B cell (primary cell): ENCODE measurements at regions not wholly inside any gene's neighbourhood (a gene's known extent, or its start where the extent isn't known, plus 50 kb on each side); places are given as distances from the start of the nearest gene placed in this dataset.

Experiments
- EZH2 ChIP-seq: IDR thresholded peaks from 2 replicates; pipeline ENCODE4 v1.6.1; 2012; ENCODE audit warnings: borderline replicate concordance, low read depth, mild to moderate bottlenecking, moderate library complexity, low read length; ENCODE audit not compliant: insufficient read depth, poor library complexity, severe bottlenecking
- TF ChIP-seq, protein P1 (sequence below): fragments of 200-600 bp; IDR thresholded peaks from one replicate; pipeline ENCODE4 v1.8.0; 2022; ENCODE audit warnings: antibody characterized with exemption, mild to moderate bottlenecking

DNA sequence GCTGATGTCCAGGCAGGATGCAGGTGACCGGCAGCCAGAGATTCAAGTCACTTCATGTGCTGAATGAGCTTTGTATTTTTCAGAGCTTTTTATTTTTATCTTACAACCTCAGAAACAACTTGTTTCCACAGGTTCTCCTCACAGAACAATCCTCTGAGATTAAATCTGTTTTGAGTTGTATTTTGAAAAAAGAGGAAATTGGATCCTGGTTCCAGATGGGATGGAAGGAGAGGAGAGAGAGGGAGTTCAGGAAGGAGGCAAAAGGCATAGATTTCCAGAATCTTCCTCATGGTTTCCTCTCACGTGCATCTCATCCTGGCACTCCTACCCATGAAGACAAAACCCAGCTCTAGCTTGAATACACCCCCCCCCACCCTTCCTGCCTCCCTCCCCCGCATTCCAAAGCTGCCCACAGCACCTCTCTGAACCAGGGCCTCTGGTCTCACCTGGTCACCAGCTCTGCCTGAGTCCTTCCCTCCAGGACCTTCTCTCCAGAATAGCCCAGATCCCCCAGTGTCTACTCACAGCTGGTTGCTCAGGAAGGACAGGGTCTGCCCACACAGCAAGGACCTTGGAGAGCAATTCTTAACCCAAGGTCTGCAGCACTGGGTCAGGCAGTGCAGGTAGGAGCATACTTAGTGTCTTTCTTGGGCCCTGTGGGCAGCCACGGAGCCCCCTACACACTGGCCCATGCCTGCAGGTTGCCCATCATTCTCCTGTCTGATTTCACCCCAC lies 104.7 kb downstream of the ZFP36L2 start:
- TF ChIP-seq, protein P1, sequence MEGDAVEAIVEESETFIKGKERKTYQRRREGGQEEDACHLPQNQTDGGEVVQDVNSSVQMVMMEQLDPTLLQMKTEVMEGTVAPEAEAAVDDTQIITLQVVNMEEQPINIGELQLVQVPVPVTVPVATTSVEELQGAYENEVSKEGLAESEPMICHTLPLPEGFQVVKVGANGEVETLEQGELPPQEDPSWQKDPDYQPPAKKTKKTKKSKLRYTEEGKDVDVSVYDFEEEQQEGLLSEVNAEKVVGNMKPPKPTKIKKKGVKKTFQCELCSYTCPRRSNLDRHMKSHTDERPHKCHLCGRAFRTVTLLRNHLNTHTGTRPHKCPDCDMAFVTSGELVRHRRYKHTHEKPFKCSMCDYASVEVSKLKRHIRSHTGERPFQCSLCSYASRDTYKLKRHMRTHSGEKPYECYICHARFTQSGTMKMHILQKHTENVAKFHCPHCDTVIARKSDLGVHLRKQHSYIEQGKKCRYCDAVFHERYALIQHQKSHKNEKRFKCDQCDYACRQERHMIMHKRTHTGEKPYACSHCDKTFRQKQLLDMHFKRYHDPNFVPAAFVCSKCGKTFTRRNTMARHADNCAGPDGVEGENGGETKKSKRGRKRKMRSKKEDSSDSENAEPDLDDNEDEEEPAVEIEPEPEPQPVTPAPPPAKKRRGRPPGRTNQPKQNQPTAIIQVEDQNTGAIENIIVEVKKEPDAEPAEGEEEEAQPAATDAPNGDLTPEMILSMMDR, result no peak
- TF ChIP-seq EZH2, result no peak
